Activated naive CD8-positive, alpha-beta T cell (primary cell): ENCODE measurements at regions not wholly inside any gene's neighbourhood (a gene's known extent, or its start where the extent isn't known, plus 50 kb on each side); places are given as distances from the start of the nearest gene placed in this dataset.

Experiments
- H3K27ac Mint-ChIP-seq: one replicate; pipeline ENCODE4 v1.8.0; 2021; ENCODE audit warnings: mixed read lengths
- H3K27me3 Mint-ChIP-seq: one replicate; pipeline ENCODE4 v1.8.0; 2021; ENCODE audit warnings: mixed read lengths
- H3K36me3 Mint-ChIP-seq: one replicate; pipeline ENCODE4 v1.8.0; 2021; ENCODE audit warnings: mixed read lengths
- H3K4me1 Mint-ChIP-seq: one replicate; pipeline ENCODE4 v1.8.0; 2021; ENCODE audit warnings: low read depth, mixed read lengths
- H3K4me3 Mint-ChIP-seq: one replicate; pipeline ENCODE4 v1.8.0; 2021; ENCODE audit warnings: mild to moderate bottlenecking, mixed read lengths
- H3K9me3 Mint-ChIP-seq: one replicate; pipeline ENCODE4 v1.8.0; 2021; ENCODE audit warnings: low read depth, mixed read lengths

- H3K4me1 Mint-ChIP-seq, result no peaks in the 10 kb centered on the region
- peaks cover 8% of the 10 kb centered on the region for H3K9me3 Mint-ChIP-seq
- H3K27ac Mint-ChIP-seq, result no peak overlapping the region
- peaks cover 3% of the 10 kb centered on the region for H3K36me3 Mint-ChIP-seq
- H3K27me3 Mint-ChIP-seq, result peaks cover 6% of the 10 kb centered on the region
- no peak overlapping the region for H3K4me3 Mint-ChIP-seq
These were observed 95.9 kb upstream of the LEP start for GRCh38 chr7:128145191-128145590.

- Mint-ChIP-seq H3K9me3 (peaks cover 5% of the 10 kb centered on the region), H3K27ac (no peak overlapping the region), H3K27me3 (peaks cover 6% of the 10 kb centered on the region), H3K4me1 (no peaks in the 10 kb centered on the region), H3K4me3 (no peak overlapping the region), H3K36me3 (peaks cover 3% of the 10 kb centered on the region)
These were observed 95.0 kb upstream of the LEP start for GRCh38 chr7:128146052-128146451.

- Mint-ChIP-seq H3K27ac (no peak overlapping the region), H3K4me3 (no peak overlapping the region), H3K9me3 (no peaks in the 10 kb centered on the region), H3K27me3 (peaks cover 11% of the 10 kb centered on the region), H3K36me3 (no peaks in the 10 kb centered on the region), H3K4me1 (no peaks in the 10 kb centered on the region)
These were observed 92.4 kb upstream of the LEP start for GRCh38 chr7:128148676-128149075.

GRCh38 chr7:128150223-128150865, 90.7 kb upstream of the LEP start:
- Mint-ChIP-seq H3K4me3 (no peak overlapping the region), H3K27ac (no peak overlapping the region), H3K36me3 (no peaks in the 10 kb centered on the region), H3K27me3 (peaks cover 11% of the 10 kb centered on the region), H3K9me3 (no peaks in the 10 kb centered on the region), H3K4me1 (no peaks in the 10 kb centered on the region)

- Mint-ChIP-seq H3K9me3 (no peaks in the 10 kb centered on the region), H3K27ac (no peak overlapping the region), H3K27me3 (peaks cover 7% of the 10 kb centered on the region), H3K4me1 (no peaks in the 10 kb centered on the region), H3K36me3 (no peaks in the 10 kb centered on the region), H3K4me3 (no peak overlapping the region)
These were observed 89.4 kb upstream of the LEP start for GRCh38 chr7:128151635-128152034.

GRCh38 chr7:128152721-128153120, 88.4 kb upstream of the LEP start:
- Mint-ChIP-seq H3K27ac (no peak overlapping the region), H3K36me3 (no peaks in the 10 kb centered on the region), H3K9me3 (no peaks in the 10 kb centered on the region), H3K27me3 (peaks cover 7% of the 10 kb centered on the region), H3K4me1 (no peaks in the 10 kb centered on the region), H3K4me3 (no peak overlapping the region)

- Mint-ChIP-seq H3K4me3 (no peak overlapping the region), H3K27me3 (peaks cover 12% of the 10 kb centered on the region), H3K27ac (no peak overlapping the region), H3K9me3 (no peaks in the 10 kb centered on the region), H3K4me1 (no peaks in the 10 kb centered on the region), H3K36me3 (no peaks in the 10 kb centered on the region)
These were observed 87.6 kb upstream of the LEP start for GRCh38 chr7:128153436-128153835.

- H3K9me3 Mint-ChIP-seq, result no peaks in the 10 kb centered on the region
- no peaks in the 10 kb centered on the region for H3K4me1 Mint-ChIP-seq
- no peak overlapping the region for H3K27ac Mint-ChIP-seq
- no peaks in the 10 kb centered on the region for H3K36me3 Mint-ChIP-seq
- H3K27me3 Mint-ChIP-seq, result peaks cover 10% of the 10 kb centered on the region
- no peak overlapping the region for H3K4me3 Mint-ChIP-seq
These were observed 86.6 kb upstream of the LEP start for GRCh38 chr7:128154504-128154903.

- no peak overlapping the region for H3K4me3 Mint-ChIP-seq
- H3K27ac Mint-ChIP-seq, result no peak overlapping the region
- H3K36me3 Mint-ChIP-seq, result no peaks in the 10 kb centered on the region
- H3K4me1 Mint-ChIP-seq, result no peaks in the 10 kb centered on the region
- peaks cover 11% of the 10 kb centered on the region for H3K27me3 Mint-ChIP-seq
- no peaks in the 10 kb centered on the region for H3K9me3 Mint-ChIP-seq
These were observed 85.9 kb upstream of the LEP start for GRCh38 chr7:128155100-128155740.

GRCh38 chr7:128157906-128158305, 83.2 kb upstream of the LEP start:
- Mint-ChIP-seq H3K4me3 (no peak overlapping the region), H3K27ac (no peak overlapping the region)

GRCh38 chr7:128158370-128158769, 82.7 kb upstream of the LEP start:
- no peaks in the 10 kb centered on the region for H3K9me3 Mint-ChIP-seq
- no peak overlapping the region for H3K4me3 Mint-ChIP-seq
- H3K27ac Mint-ChIP-seq, result no peak overlapping the region
- H3K36me3 Mint-ChIP-seq, result no peaks in the 10 kb centered on the region
- no peaks in the 10 kb centered on the region for H3K4me1 Mint-ChIP-seq
- peaks cover 11% of the 10 kb centered on the region for H3K27me3 Mint-ChIP-seq

More at GRCh38 chr7:128157906-128158305, 83.2 kb upstream of the LEP start:
- H3K9me3 Mint-ChIP-seq, result no peaks in the 10 kb centered on the region
- H3K36me3 Mint-ChIP-seq, result no peaks in the 10 kb centered on the region
- no peaks in the 10 kb centered on the region for H3K4me1 Mint-ChIP-seq
- H3K27me3 Mint-ChIP-seq, result peaks cover 11% of the 10 kb centered on the region

- Mint-ChIP-seq H3K36me3 (no peaks in the 10 kb centered on the region), H3K27ac (no peak overlapping the region), H3K4me1 (no peaks in the 10 kb centered on the region), H3K9me3 (no peaks in the 10 kb centered on the region), H3K4me3 (no peak overlapping the region), H3K27me3 (peaks cover 16% of the 10 kb centered on the region)
These were observed 80.8 kb upstream of the LEP start for GRCh38 chr7:128160296-128160695.

- Mint-ChIP-seq H3K4me3 (no peak overlapping the region), H3K27ac (no peak overlapping the region), H3K9me3 (no peaks in the 10 kb centered on the region), H3K4me1 (peaks cover 3% of the 10 kb centered on the region), H3K27me3 (peaks cover 21% of the 10 kb centered on the region), H3K36me3 (no peaks in the 10 kb centered on the region)
These were observed 79.5 kb upstream of the LEP start for GRCh38 chr7:128161466-128162125.

- Mint-ChIP-seq H3K36me3 (no peaks in the 10 kb centered on the region), H3K27me3 (peaks cover 21% of the 10 kb centered on the region), H3K27ac (no peak overlapping the region), H3K9me3 (no peaks in the 10 kb centered on the region), H3K4me1 (peaks cover 4% of the 10 kb centered on the region), H3K4me3 (no peak overlapping the region)
These were observed 78.4 kb upstream of the LEP start for GRCh38 chr7:128162666-128163065.

- no peak overlapping the region for H3K27ac Mint-ChIP-seq
- peaks cover 18% of the 10 kb centered on the region for H3K27me3 Mint-ChIP-seq
- no peaks in the 10 kb centered on the region for H3K36me3 Mint-ChIP-seq
These were observed 77.6 kb upstream of the LEP start for GRCh38 chr7:128163473-128163872.

More at GRCh38 chr7:128163473-128163872, 77.6 kb upstream of the LEP start:
- Mint-ChIP-seq H3K4me3 (no peak overlapping the region), H3K4me1 (peaks cover 6% of the 10 kb centered on the region), H3K9me3 (no peaks in the 10 kb centered on the region)
